GM12891 (cell line): ENCODE measurements at regions not wholly inside any gene's neighbourhood (a gene's known extent, or its start where the extent isn't known, plus 50 kb on each side); places are given as distances from the start of the nearest gene placed in this dataset.

Experiments
- PAX5 ChIP-seq: IDR thresholded peaks from 2 replicates; pipeline ENCODE4 v1.6.1; 2011; ENCODE audit warnings: low read length, moderate library complexity, mild to moderate bottlenecking; ENCODE audit not compliant: insufficient read depth, severe bottlenecking
- POLR2A ChIP-seq: IDR thresholded peaks from 2 replicates; pipeline ENCODE4 v1.6.1; 2011; ENCODE audit warnings: low read depth, low read length, control low read depth
- POLR2AphosphoS5 ChIP-seq: IDR thresholded peaks from 2 replicates; pipeline ENCODE4 v1.6.1; 2011; ENCODE audit warnings: low read depth, low read length, control low read depth
- TAF1 ChIP-seq: IDR thresholded peaks from 2 replicates; pipeline ENCODE4 v1.6.1; 2011; ENCODE audit warnings: low read depth, low read length, control low read depth

GRCh38 chr11:19326499-19326898 lies 85.8 kb upstream of the E2F8 start:
- TF ChIP-seq POLR2A = no peak
- no peak for TF ChIP-seq POLR2AphosphoS5
- TF ChIP-seq PAX5 = no peak
- TF ChIP-seq TAF1 = no peak
